OCI-LY1 (cell line): ENCODE measurements at regions not wholly inside any gene's neighbourhood (a gene's known extent, or its start where the extent isn't known, plus 50 kb on each side); places are given as distances from the start of the nearest gene placed in this dataset.

Experiments used
- H2AFZ ChIP-seq: fragments of 200-600 bp; sonication (generic), shearing (Covaris generic); 2 replicates; pipeline ENCODE4 v1.6.0; 2014; ENCODE audit warnings: antibody characterized with exemption, mild to moderate bottlenecking, low read length
- H3F3A ChIP-seq: fragments of 200-600 bp; sonication (generic), shearing (Covaris generic); 2 replicates; pipeline ENCODE4 v1.6.0; 2014; ENCODE audit warnings: mild to moderate bottlenecking, antibody characterized with exemption, low read length, moderate library complexity; ENCODE audit not compliant: insufficient read depth
- H3K27ac ChIP-seq: fragments of 200-600 bp; sonication (generic); 2 replicates; pipeline ENCODE4 v1.5.1; 2014; ENCODE audit warnings: low read length, mixed run types, mild to moderate bottlenecking, low read depth; ENCODE audit not compliant: poor library complexity, severe bottlenecking
- H3K27me3 ChIP-seq: fragments of 200-600 bp; sonication (generic); 2 replicates; pipeline ENCODE4 v1.6.0; 2014; ENCODE audit warnings: antibody characterized with exemption, mild to moderate bottlenecking, low read length, moderate library complexity; ENCODE audit not compliant: insufficient read depth
- H3K36me3 ChIP-seq: fragments of 200-600 bp; sonication (generic); 2 replicates; pipeline ENCODE4 v1.6.1; 2014; ENCODE audit warnings: mild to moderate bottlenecking, antibody characterized with exemption, low read length, moderate library complexity, mixed read lengths; ENCODE audit not compliant: insufficient read depth
- H3K4me1 ChIP-seq: fragments of 200-600 bp; sonication (generic); 2 replicates; pipeline ENCODE4 v1.5.1; 2014; ENCODE audit warnings: mild to moderate bottlenecking, low read length, moderate library complexity; ENCODE audit not compliant: insufficient read depth, severe bottlenecking
- H3K4me2 ChIP-seq: fragments of 200-600 bp; sonication (generic), shearing (Covaris generic); 2 replicates; pipeline ENCODE4 v1.6.1; 2014; ENCODE audit warnings: low read length
- H3K4me3 ChIP-seq: fragments of 200-600 bp; sonication (generic); 2 replicates; pipeline ENCODE4 v1.5.1; 2014; ENCODE audit warnings: low read length, low read depth, mild to moderate bottlenecking, mixed read lengths; ENCODE audit not compliant: poor library complexity, severe bottlenecking
- H3K79me2 ChIP-seq: fragments of 200-600 bp; shearing (Covaris generic); 2 replicates; pipeline ENCODE4 v1.6.1; 2016; ENCODE audit warnings: mixed run types, low read length, mixed read lengths; ENCODE audit not compliant: insufficient read depth
- H3K9ac ChIP-seq: fragments of 200-600 bp; sonication (generic), shearing (Covaris generic); 2 replicates; pipeline ENCODE4 v1.6.1; 2014; ENCODE audit warnings: mild to moderate bottlenecking, low read length, mixed read lengths
- H3K9me2 ChIP-seq: fragments of 200-600 bp; sonication (generic), shearing (Covaris generic); 2 replicates; pipeline ENCODE4 v1.6.1; 2014; ENCODE audit warnings: low read depth, mild to moderate bottlenecking, low read length, mixed read lengths
- H3K9me3 ChIP-seq: fragments of 200-600 bp; shearing (Covaris generic); 2 replicates; pipeline ENCODE4 v1.6.1; 2014; ENCODE audit warnings: low read length, mixed read lengths
- H4K20me1 ChIP-seq: fragments of 200-600 bp; sonication (generic), shearing (Covaris generic); 2 replicates; pipeline ENCODE4 v1.6.0; 2016; ENCODE audit warnings: mild to moderate bottlenecking, low read length; ENCODE audit not compliant: insufficient read depth
- CTCF ChIP-seq: fragments of 200-600 bp; sonication (generic), shearing (Covaris generic); IDR thresholded peaks from 2 replicates; pipeline ENCODE4 v1.5.1; 2017; ENCODE audit warnings: mild to moderate bottlenecking, antibody characterized with exemption, low read length, moderate library complexity, mixed read lengths
- EZH2 ChIP-seq: fragments of 200-600 bp; sonication (generic), shearing (Covaris generic); IDR thresholded peaks from 2 replicates; pipeline ENCODE4 v1.8.0; 2017; ENCODE audit warnings: borderline replicate concordance, mixed run types, mild to moderate bottlenecking, antibody characterized with exemption, low read length, moderate library complexity, mixed read lengths

- H3K9me2 ChIP-seq = no peaks in the 10 kb centered on the region
- no peaks in the 10 kb centered on the region for H3K79me2 ChIP-seq
- no peak overlapping the region for H3K4me3 ChIP-seq
- H3K4me2 ChIP-seq = no peak overlapping the region
- H3K4me1 ChIP-seq = no peaks in the 10 kb centered on the region
- TF ChIP-seq EZH2 = no peak
- no peak for TF ChIP-seq CTCF
- H3K9ac ChIP-seq = no peak overlapping the region
- H2AFZ ChIP-seq = no peak overlapping the region
- no peaks in the 10 kb centered on the region for H4K20me1 ChIP-seq
- H3K27me3 ChIP-seq = no peaks in the 10 kb centered on the region
- H3K27ac ChIP-seq = no peak overlapping the region
- no peaks in the 10 kb centered on the region for H3F3A ChIP-seq
- H3K9me3 ChIP-seq = peaks cover 11% of the 10 kb centered on the region
- no peaks in the 10 kb centered on the region for H3K36me3 ChIP-seq
These were observed 53.7 kb upstream of the IRF2 start for GRCh38 chr4:184528051-184528450.

GRCh38 chr4:184526228-184526627, 51.9 kb upstream of the IRF2 start:
- Histone ChIP-seq H4K20me1 (no peaks in the 10 kb centered on the region), H3K27ac (no peak overlapping the region), H3K79me2 (no peaks in the 10 kb centered on the region), H3K4me2 (no peak overlapping the region), H3K4me3 (no peak overlapping the region), H3K36me3 (no peaks in the 10 kb centered on the region), H3K9me3 (peaks cover 11% of the 10 kb centered on the region), H3K27me3 (no peaks in the 10 kb centered on the region), H2AFZ (no peak overlapping the region), H3K4me1 (no peaks in the 10 kb centered on the region), H3K9me2 (no peaks in the 10 kb centered on the region), H3F3A (no peaks in the 10 kb centered on the region), H3K9ac (no peak overlapping the region)
- no peak for TF ChIP-seq CTCF
- TF ChIP-seq EZH2 = no peak
